ENCODE measurements at regions not wholly inside any gene's neighbourhood (a gene's known extent, or its start where the extent isn't known, plus 50 kb on each side); places are given as distances from the start of the nearest gene placed in this dataset.

DNA sequence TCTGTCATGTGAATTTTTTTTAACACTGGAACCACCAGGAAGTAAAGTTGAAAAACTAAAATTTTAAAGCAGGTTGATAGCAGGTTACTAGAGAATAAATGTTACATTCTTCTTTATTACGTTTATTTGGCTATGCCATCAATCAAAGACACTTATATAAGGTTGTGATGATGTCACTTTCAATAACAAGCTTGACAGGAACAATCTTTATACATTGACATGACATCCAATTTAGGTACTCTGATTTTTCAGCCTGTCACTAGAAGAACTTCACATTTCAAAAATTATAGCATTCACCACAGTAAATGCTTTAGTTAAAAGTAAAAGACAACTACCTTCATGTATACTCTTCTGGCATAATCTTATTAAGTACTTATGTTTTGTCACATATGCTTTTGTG lies 696.8 kb upstream of the NCAM2 start:
- Histone ChIP-seq H3K4me1 (ENCODE audit: insufficient read depth, low read length) (no peaks in the 10 kb centered on the region), H3K27me3 (ENCODE audit: insufficient read depth, low read length) (no peaks in the 10 kb centered on the region), H3K79me2 (ENCODE audit: insufficient read depth, low read length) (no peaks in the 10 kb centered on the region), H3K27ac (ENCODE audit: low read depth, low read length) (no peak overlapping the region), H3K36me3 (ENCODE audit: insufficient read depth, low read length) (no peaks in the 10 kb centered on the region), H3K9ac (ENCODE audit: low read length) (no peak overlapping the region), H2AFZ (ENCODE audit: low read depth, low read length) (no peak overlapping the region), H4K20me1 (ENCODE audit: insufficient read depth, low read length) (no peaks in the 10 kb centered on the region), H3K9me3 (ENCODE audit: insufficient read depth, low read depth, low read length) (peaks cover 6% of the 10 kb centered on the region), H3K4me3 (ENCODE audit: insufficient read depth, low read depth, low read length) (no peak overlapping the region), H3K4me2 (ENCODE audit: low read length) (no peak overlapping the region)
- TF ChIP-seq, protein P1, sequence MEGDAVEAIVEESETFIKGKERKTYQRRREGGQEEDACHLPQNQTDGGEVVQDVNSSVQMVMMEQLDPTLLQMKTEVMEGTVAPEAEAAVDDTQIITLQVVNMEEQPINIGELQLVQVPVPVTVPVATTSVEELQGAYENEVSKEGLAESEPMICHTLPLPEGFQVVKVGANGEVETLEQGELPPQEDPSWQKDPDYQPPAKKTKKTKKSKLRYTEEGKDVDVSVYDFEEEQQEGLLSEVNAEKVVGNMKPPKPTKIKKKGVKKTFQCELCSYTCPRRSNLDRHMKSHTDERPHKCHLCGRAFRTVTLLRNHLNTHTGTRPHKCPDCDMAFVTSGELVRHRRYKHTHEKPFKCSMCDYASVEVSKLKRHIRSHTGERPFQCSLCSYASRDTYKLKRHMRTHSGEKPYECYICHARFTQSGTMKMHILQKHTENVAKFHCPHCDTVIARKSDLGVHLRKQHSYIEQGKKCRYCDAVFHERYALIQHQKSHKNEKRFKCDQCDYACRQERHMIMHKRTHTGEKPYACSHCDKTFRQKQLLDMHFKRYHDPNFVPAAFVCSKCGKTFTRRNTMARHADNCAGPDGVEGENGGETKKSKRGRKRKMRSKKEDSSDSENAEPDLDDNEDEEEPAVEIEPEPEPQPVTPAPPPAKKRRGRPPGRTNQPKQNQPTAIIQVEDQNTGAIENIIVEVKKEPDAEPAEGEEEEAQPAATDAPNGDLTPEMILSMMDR (IDR thresholded peaks at IDR 0.05; ENCODE audit: insufficient read depth, low read depth, low read length) = no peak
- no peak for TF ChIP-seq EZH2 (IDR thresholded peaks at IDR 0.05; ENCODE audit: insufficient read depth, low read length)
- Mint-ChIP-seq H3K36me3 (ENCODE audit: low read depth, unreplicated experiment) (no peaks in the 10 kb centered on the region), H3K9me3 (ENCODE audit: unreplicated experiment) (no peaks in the 10 kb centered on the region), H3K4me1 (ENCODE audit: low read depth, unreplicated experiment) (no peaks in the 10 kb centered on the region), H3K4me3 (ENCODE audit: unreplicated experiment) (no peak overlapping the region), H3K27me3 (ENCODE audit: low read depth, unreplicated experiment) (no peaks in the 10 kb centered on the region), H3K27ac (ENCODE audit: unreplicated experiment) (no peak overlapping the region)
- FAIRE-seq = no peak
- DNase-seq (ENCODE audit: low read depth) = no peak

DNA sequence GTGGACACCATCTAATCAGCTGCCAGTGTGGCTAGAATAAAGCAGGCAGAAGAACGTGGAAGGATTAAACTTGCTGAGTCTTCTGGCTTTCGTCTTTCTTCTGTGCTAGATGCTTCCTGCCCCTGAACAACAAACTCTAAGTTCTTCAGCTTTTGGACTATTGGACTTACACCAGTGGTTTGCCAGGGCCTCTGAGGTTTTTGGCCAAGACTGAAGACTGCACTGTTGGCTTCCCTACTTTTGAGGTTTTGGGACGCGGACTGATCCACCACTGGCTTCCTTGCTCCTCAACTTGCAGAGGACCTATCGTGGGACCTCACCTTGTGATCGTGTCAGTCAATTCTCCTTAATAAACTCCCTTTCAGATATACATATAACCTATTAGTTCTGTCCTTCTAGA lies 696.1 kb upstream of the NCAM2 start:
- Histone ChIP-seq H3K36me3 (ENCODE audit: insufficient read depth, low read length) (no peaks in the 10 kb centered on the region), H3K4me3 (ENCODE audit: insufficient read depth, low read depth, low read length) (no peak overlapping the region), H3K4me2 (ENCODE audit: low read length) (no peak overlapping the region), H2AFZ (ENCODE audit: low read depth, low read length) (no peak overlapping the region), H3K9me3 (ENCODE audit: insufficient read depth, low read depth, low read length) (peaks cover 6% of the 10 kb centered on the region), H4K20me1 (ENCODE audit: insufficient read depth, low read length) (no peaks in the 10 kb centered on the region), H3K9ac (ENCODE audit: low read length) (no peak overlapping the region), H3K79me2 (ENCODE audit: insufficient read depth, low read length) (no peaks in the 10 kb centered on the region), H3K4me1 (ENCODE audit: insufficient read depth, low read length) (no peaks in the 10 kb centered on the region), H3K27ac (ENCODE audit: low read depth, low read length) (no peak overlapping the region), H3K27me3 (ENCODE audit: insufficient read depth, low read length) (no peaks in the 10 kb centered on the region)
- Mint-ChIP-seq H3K27ac (ENCODE audit: unreplicated experiment) (no peak overlapping the region), H3K4me3 (ENCODE audit: unreplicated experiment) (no peak overlapping the region), H3K4me1 (ENCODE audit: low read depth, unreplicated experiment) (no peaks in the 10 kb centered on the region), H3K9me3 (ENCODE audit: unreplicated experiment) (no peaks in the 10 kb centered on the region), H3K27me3 (ENCODE audit: low read depth, unreplicated experiment) (no peaks in the 10 kb centered on the region), H3K36me3 (ENCODE audit: low read depth, unreplicated experiment) (no peaks in the 10 kb centered on the region)
- DNase-seq (ENCODE audit: low read depth) (no peak), FAIRE-seq (no peak)
- TF ChIP-seq EZH2 (IDR thresholded peaks at IDR 0.05; ENCODE audit: insufficient read depth, low read length) = no peak
- TF ChIP-seq, protein P1 (IDR thresholded peaks at IDR 0.05; ENCODE audit: insufficient read depth, low read depth, low read length) = no peak

DNA sequence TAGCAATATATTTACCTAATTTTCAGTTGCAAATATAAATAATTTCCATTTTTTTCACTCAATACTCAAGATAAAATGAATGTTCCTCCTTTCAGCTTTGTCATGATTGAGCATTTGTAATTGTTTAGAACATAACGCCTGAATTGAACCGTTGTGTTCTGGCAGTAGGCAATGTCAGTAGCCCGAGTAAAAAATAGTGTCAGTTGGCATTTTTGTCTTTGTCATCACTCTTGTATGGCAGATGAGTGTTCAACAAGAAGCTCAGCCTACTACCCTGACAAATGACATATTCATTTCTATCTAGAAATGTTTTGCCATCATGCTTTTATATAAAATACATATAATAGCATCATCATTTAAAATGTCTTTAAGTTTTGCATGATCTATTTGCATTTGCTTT lies 691.4 kb upstream of the NCAM2 start:
- Histone ChIP-seq H3K4me3 (ENCODE audit: insufficient read depth, low read depth, low read length) (no peak overlapping the region), H3K27ac (ENCODE audit: low read depth, low read length) (no peak overlapping the region), H4K20me1 (ENCODE audit: insufficient read depth, low read length) (no peaks in the 10 kb centered on the region), H3K79me2 (ENCODE audit: insufficient read depth, low read length) (no peaks in the 10 kb centered on the region), H3K36me3 (ENCODE audit: insufficient read depth, low read length) (no peaks in the 10 kb centered on the region), H2AFZ (ENCODE audit: low read depth, low read length) (no peak overlapping the region), H3K4me2 (ENCODE audit: low read length) (no peak overlapping the region), H3K4me1 (ENCODE audit: insufficient read depth, low read length) (no peaks in the 10 kb centered on the region), H3K9ac (ENCODE audit: low read length) (no peak overlapping the region), H3K27me3 (ENCODE audit: insufficient read depth, low read length) (no peaks in the 10 kb centered on the region), H3K9me3 (ENCODE audit: insufficient read depth, low read depth, low read length) (no peaks in the 10 kb centered on the region)
- Mint-ChIP-seq H3K36me3 (ENCODE audit: low read depth, unreplicated experiment) (no peaks in the 10 kb centered on the region), H3K9me3 (ENCODE audit: unreplicated experiment) (no peaks in the 10 kb centered on the region), H3K27me3 (ENCODE audit: low read depth, unreplicated experiment) (no peaks in the 10 kb centered on the region), H3K27ac (ENCODE audit: unreplicated experiment) (no peak overlapping the region), H3K4me3 (ENCODE audit: unreplicated experiment) (no peak overlapping the region), H3K4me1 (ENCODE audit: low read depth, unreplicated experiment) (no peaks in the 10 kb centered on the region)
- DNase-seq (ENCODE audit: low read depth) (no peak), FAIRE-seq (no peak)
- TF ChIP-seq, protein P1 (IDR thresholded peaks at IDR 0.05; ENCODE audit: insufficient read depth, low read depth, low read length) = no peak
- no peak for TF ChIP-seq EZH2 (IDR thresholded peaks at IDR 0.05; ENCODE audit: insufficient read depth, low read length)

All from astrocyte (in vitro differentiated cells and primary cell).